GM12891 (cell line): ENCODE measurements at regions not wholly inside any gene's neighbourhood (a gene's known extent, or its start where the extent isn't known, plus 50 kb on each side); places are given as distances from the start of the nearest gene placed in this dataset.

Experiments
- PAX5 ChIP-seq: IDR thresholded peaks from 2 replicates; pipeline ENCODE4 v1.6.1; 2011; ENCODE audit warnings: low read length, moderate library complexity, mild to moderate bottlenecking; ENCODE audit not compliant: insufficient read depth, severe bottlenecking
- POLR2A ChIP-seq: IDR thresholded peaks from 2 replicates; pipeline ENCODE4 v1.6.1; 2011; ENCODE audit warnings: low read depth, low read length, control low read depth
- POLR2AphosphoS5 ChIP-seq: IDR thresholded peaks from 2 replicates; pipeline ENCODE4 v1.6.1; 2011; ENCODE audit warnings: low read depth, low read length, control low read depth
- POU2F2 ChIP-seq: IDR thresholded peaks from 2 replicates; pipeline ENCODE4 v1.6.1; 2011; ENCODE audit warnings: low read depth, mild to moderate bottlenecking, control low read depth, low read length, moderate library complexity
- SPI1 ChIP-seq: IDR thresholded peaks from 2 replicates; pipeline ENCODE4 v1.6.1; 2011; ENCODE audit warnings: low read depth, low read length, control low read depth
- TAF1 ChIP-seq: IDR thresholded peaks from 2 replicates; pipeline ENCODE4 v1.6.1; 2011; ENCODE audit warnings: low read depth, low read length, control low read depth

GRCh38 chr1:222935239-222935900 is 120.5 kb downstream of the DISP1 start:
- no peak for TF ChIP-seq POLR2AphosphoS5
- TF ChIP-seq POU2F2 = no peak
- no peak for TF ChIP-seq TAF1
- TF ChIP-seq POLR2A = no peak
- no peak for TF ChIP-seq SPI1
- TF ChIP-seq PAX5 = no peak
